PC-9 (cell line): ENCODE measurements at regions not wholly inside any gene's neighbourhood (a gene's known extent, or its start where the extent isn't known, plus 50 kb on each side); places are given as distances from the start of the nearest gene placed in this dataset.

Experiments used
- BruUV-seq: library from RNA; stranded (reverse); fragments of 400-500 nt; replicated peaks from 2 replicates; lab custom pipeline; 2021; lab: Mats Ljungman, UMichigan
- CTCF ChIA-PET: fragments of 300-600 bp; sonication (Branson Sonifier 250); formaldehyde crosslinking; loops from one replicate; lab custom pipeline; 2022; ENCODE audit warnings: antibody characterized with exemption; lab: Charles Lee
- POLR2A ChIA-PET: fragments of 300-600 bp; sonication (Branson Sonifier 250); formaldehyde crosslinking; loops from one replicate; lab custom pipeline; 2022; ENCODE audit warnings: antibody characterized with exemption; ENCODE audit not compliant: unreplicated experiment; lab: Charles Lee
- DNase-seq, 2 experiments: peaks; one replicate each; pipeline versions ENCODE4 v3.0.0 to v3.0.0-alpha.2; 2015 to 2022; ENCODE audit warnings: mixed read lengths in 1 of 2
- H2AFZ ChIP-seq: fragments of 200-600 bp; sonication (generic); 2 replicates; pipeline ENCODE4 v1.8.1; 2017; ENCODE audit warnings: antibody characterized with exemption
- H3F3A ChIP-seq: fragments of 200-600 bp; sonication (generic); 2 replicates; pipeline ENCODE4 v1.8.1; 2017; ENCODE audit warnings: antibody characterized with exemption, mild to moderate bottlenecking, low read depth; ENCODE audit not compliant: insufficient read depth
- H3K27ac ChIP-seq: fragments of 200-600 bp; sonication (generic); 2 replicates; pipeline ENCODE4 v1.6.1; 2016; ENCODE audit warnings: mixed run types
- H3K27me3 ChIP-seq: fragments of 200-600 bp; sonication (generic); 2 replicates; pipeline ENCODE4 v1.6.1; 2016; ENCODE audit warnings: low read depth, mixed run types; ENCODE audit not compliant: insufficient read depth
- H3K36me3 ChIP-seq: fragments of 200-600 bp; sonication (generic); 2 replicates; pipeline ENCODE4 v1.6.1; 2016; ENCODE audit warnings: low read depth, mixed run types
- H3K4me1 ChIP-seq: fragments of 200-600 bp; sonication (generic); replicated peaks from 2 replicates; pipeline ENCODE4 v1.6.1; 2016; ENCODE audit warnings: mixed run types; ENCODE audit not compliant: insufficient read depth
- H3K4me2 ChIP-seq: fragments of 200-600 bp; sonication (generic); 2 replicates; pipeline ENCODE4 v1.6.1; 2017; ENCODE audit warnings: mixed run types
- H3K4me3 ChIP-seq: fragments of 200-600 bp; sonication (generic); 2 replicates; pipeline ENCODE4 v1.6.1; 2016; ENCODE audit warnings: mixed run types
- H3K79me2 ChIP-seq: fragments of 200-600 bp; sonication (generic); 2 replicates; pipeline ENCODE4 v1.6.1; 2017; ENCODE audit warnings: low read depth, mixed run types
- H3K9me2 ChIP-seq: fragments of 200-600 bp; sonication (generic); 2 replicates; pipeline ENCODE4 v1.8.1; 2017; ENCODE audit warnings: mild to moderate bottlenecking; ENCODE audit not compliant: insufficient read depth
- H3K9me3 ChIP-seq: fragments of 200-600 bp; sonication (generic); 2 replicates; pipeline ENCODE4 v1.8.1; 2016; ENCODE audit warnings: low read depth; ENCODE audit not compliant: insufficient read depth
- H4K20me1 ChIP-seq: fragments of 200-600 bp; sonication (generic); 2 replicates; pipeline ENCODE4 v1.8.1; 2017; ENCODE audit not compliant: insufficient read depth
- EZH2 ChIP-seq: fragments of 200-600 bp; sonication (generic); IDR thresholded peaks from 2 replicates; pipeline ENCODE4 v1.8.0; 2017; ENCODE audit warnings: antibody characterized with exemption, low read depth
- intact Hi-C: fragments of 100-400 bp; cut with micrococcal nuclease; formaldehyde crosslinking; loops from one replicate; pipeline ENCODE4 v1.10.0; 2022; ENCODE audit not compliant: unreplicated experiment
- TF ChIP-seq, protein P1 (sequence below): fragments of 200-600 bp; sonication (generic); conservative IDR thresholded peaks from 2 replicates; pipeline ENCODE4 v1.6.1; 2017; ENCODE audit warnings: mixed run types, antibody characterized with exemption, mild to moderate bottlenecking, moderate library complexity

DNA sequence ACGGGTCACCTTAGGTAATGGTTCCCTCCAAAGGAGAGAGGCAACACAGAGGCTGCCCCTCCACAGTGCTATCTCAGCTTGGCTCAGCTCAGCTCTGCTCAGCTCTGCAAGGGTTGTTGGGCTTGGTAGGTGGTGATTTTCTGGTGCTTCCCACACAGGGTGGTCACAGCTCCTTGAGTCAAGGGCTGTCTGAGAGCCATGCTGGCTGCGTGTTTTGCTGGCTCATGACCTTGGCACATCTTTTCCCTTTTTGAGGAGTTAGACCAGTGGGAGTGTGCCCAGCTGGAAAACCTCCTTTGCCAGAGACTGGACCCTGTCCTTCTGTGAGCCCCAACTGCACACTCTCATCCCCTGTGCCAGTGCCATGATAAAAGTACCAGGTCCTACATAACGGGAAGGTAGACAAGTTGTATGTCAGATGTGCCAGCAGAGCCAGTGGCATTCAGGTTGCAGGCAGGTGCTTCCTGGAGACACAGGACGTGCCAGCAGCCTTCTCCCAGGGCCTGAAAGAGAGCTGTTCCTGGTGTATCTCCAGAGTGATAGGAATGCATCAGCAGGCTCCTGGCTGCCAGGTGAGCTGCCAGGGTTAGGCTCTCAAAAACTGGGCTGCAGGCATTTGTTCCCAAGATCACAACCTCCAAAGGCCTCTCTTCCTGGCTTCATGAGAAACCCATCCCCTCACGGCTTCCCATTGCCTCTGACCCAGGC is 118.6 kb upstream of the CXCL14 start:
- BruUV-seq = no TSS peak
- H3K27me3 ChIP-seq = peaks cover 50% of the 10 kb centered on the region
- no peaks in the 10 kb centered on the region for H3K9me2 ChIP-seq
- ChIA-PET CTCF (no interaction called here), POLR2A (no interaction called here)
- H2AFZ ChIP-seq = no peak overlapping the region
- H3K79me2 ChIP-seq = no peaks in the 10 kb centered on the region
- H3F3A ChIP-seq = no peaks in the 10 kb centered on the region
- H3K9me3 ChIP-seq = no peaks in the 10 kb centered on the region
- TF ChIP-seq EZH2 = no peak
- TF ChIP-seq, protein P1, sequence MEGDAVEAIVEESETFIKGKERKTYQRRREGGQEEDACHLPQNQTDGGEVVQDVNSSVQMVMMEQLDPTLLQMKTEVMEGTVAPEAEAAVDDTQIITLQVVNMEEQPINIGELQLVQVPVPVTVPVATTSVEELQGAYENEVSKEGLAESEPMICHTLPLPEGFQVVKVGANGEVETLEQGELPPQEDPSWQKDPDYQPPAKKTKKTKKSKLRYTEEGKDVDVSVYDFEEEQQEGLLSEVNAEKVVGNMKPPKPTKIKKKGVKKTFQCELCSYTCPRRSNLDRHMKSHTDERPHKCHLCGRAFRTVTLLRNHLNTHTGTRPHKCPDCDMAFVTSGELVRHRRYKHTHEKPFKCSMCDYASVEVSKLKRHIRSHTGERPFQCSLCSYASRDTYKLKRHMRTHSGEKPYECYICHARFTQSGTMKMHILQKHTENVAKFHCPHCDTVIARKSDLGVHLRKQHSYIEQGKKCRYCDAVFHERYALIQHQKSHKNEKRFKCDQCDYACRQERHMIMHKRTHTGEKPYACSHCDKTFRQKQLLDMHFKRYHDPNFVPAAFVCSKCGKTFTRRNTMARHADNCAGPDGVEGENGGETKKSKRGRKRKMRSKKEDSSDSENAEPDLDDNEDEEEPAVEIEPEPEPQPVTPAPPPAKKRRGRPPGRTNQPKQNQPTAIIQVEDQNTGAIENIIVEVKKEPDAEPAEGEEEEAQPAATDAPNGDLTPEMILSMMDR = no peak
- no peaks in the 10 kb centered on the region for H4K20me1 ChIP-seq
- H3K27ac ChIP-seq = no peak overlapping the region
- no peaks in the 10 kb centered on the region for H3K36me3 ChIP-seq
- H3K4me1 ChIP-seq = no peaks in the 10 kb centered on the region
- H3K4me3 ChIP-seq = no peak overlapping the region
- DNase-seq = no peak
- no peak overlapping the region for H3K4me2 ChIP-seq
- intact Hi-C loops = no loop called here

DNA sequence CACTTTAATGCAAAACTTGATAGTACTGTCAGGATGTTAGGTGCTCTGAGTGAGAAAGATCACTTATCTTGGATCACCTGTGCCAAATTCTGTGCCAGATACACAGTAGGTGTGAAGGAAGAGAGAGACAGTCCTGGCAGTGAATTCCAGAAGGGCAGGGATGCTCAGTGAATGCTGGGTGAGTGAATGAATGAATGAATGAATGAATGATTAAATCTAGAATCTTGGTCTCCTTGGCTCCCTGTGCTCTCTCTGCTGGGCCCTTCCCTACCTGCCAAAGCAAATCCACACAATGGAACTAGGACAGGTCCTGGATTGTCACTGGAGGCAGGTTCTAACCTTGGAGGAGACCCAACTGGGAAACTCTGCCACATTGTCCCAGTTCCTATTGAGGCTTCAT is 117.5 kb upstream of the CXCL14 start:
- ChIA-PET CTCF (no interaction called here), POLR2A (no interaction called here)
- no peaks in the 10 kb centered on the region for H3K79me2 ChIP-seq
- TF ChIP-seq, protein P1 = no peak
- no peak for TF ChIP-seq EZH2
- intact Hi-C loops = no loop called here
- no peaks in the 10 kb centered on the region for H3K9me2 ChIP-seq
- no TSS peak for BruUV-seq
- no peaks in the 10 kb centered on the region for H3K36me3 ChIP-seq
- no peak overlapping the region for H2AFZ ChIP-seq
- H3K27ac ChIP-seq = no peak overlapping the region
- no peaks in the 10 kb centered on the region for H3K4me1 ChIP-seq
- H3K27me3 ChIP-seq = peaks cover 59% of the 10 kb centered on the region
- no peak for DNase-seq
- no peaks in the 10 kb centered on the region for H3F3A ChIP-seq
- H4K20me1 ChIP-seq = no peaks in the 10 kb centered on the region
- H3K4me2 ChIP-seq = no peak overlapping the region
- no peaks in the 10 kb centered on the region for H3K9me3 ChIP-seq
- H3K4me3 ChIP-seq = no peak overlapping the region

DNA sequence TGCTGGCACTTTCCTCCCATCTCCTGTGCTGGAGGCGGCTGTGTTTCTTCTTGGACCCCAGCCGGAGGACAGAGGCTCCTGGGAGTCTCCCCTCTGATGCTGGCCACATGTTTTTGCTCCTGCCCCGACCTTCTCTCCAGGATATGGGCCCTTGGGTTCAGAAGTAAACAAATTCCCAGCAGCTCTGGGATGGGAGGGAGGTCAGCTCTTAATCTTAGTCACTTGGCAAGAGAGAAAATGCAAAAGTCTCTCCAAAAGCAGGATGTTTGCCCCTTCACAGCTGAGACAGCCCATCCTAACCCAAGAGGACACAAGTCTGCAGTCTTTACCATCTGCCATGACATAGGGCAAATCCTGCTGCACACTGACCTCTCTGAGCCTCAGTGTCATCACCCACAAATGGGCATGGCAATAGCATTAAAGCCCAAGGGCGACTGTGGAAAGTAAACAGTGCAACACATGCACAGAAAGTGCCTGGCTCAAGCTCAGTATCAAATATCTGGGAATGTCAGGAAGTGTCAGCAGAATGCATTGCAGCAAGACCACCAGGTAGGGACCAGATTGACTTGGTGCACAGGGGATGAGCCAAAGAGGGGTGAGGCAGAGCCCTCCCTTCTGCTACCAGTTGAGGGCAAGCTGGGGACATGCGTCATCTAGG is 117.0 kb upstream of the CXCL14 start:
- Histone ChIP-seq H3K36me3 (no peaks in the 10 kb centered on the region), H3K9me3 (no peaks in the 10 kb centered on the region), H3K4me3 (no peak overlapping the region), H3K27me3 (peaks cover 65% of the 10 kb centered on the region), H3F3A (no peaks in the 10 kb centered on the region), H3K27ac (no peak overlapping the region), H2AFZ (no peak overlapping the region), H4K20me1 (no peaks in the 10 kb centered on the region), H3K79me2 (no peaks in the 10 kb centered on the region), H3K4me2 (no peak overlapping the region), H3K4me1 (no peaks in the 10 kb centered on the region), H3K9me2 (no peaks in the 10 kb centered on the region)
- intact Hi-C loops = no loop called here
- DNase-seq = no peak
- POLR2A ChIA-PET = no interaction called here
- CTCF ChIA-PET = no interaction called here
- TF ChIP-seq EZH2 = no peak
- TF ChIP-seq, protein P1 = no peak
- no TSS peak for BruUV-seq
